ENCODE measurements at regions not wholly inside any gene's neighbourhood (a gene's known extent, or its start where the extent isn't known, plus 50 kb on each side); places are given as distances from the start of the nearest gene placed in this dataset.

DNA sequence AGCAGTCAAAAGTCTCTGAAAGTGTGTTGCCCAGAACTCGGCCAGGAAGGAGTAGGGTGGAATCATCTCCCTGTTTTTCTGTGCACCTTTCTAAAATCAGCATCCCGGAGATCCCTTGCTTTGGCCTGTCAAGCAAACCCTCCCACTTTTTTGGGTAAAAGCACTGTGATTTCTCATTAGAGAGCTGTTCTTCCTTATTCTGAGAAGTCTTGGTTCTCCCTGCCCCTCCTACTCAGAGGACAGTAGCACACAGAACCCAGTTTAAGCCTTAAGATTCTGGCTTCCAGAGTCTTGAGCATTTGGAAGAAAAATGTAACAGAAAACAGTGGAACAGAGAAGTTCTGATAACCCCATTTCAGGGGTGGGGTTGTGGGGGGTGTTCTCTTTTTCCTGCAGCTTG, 52.6 kb upstream of the KATNAL1 start:
- no peak for DNase-seq (ENCODE audit: low read depth)
- TF ChIP-seq, protein P1, sequence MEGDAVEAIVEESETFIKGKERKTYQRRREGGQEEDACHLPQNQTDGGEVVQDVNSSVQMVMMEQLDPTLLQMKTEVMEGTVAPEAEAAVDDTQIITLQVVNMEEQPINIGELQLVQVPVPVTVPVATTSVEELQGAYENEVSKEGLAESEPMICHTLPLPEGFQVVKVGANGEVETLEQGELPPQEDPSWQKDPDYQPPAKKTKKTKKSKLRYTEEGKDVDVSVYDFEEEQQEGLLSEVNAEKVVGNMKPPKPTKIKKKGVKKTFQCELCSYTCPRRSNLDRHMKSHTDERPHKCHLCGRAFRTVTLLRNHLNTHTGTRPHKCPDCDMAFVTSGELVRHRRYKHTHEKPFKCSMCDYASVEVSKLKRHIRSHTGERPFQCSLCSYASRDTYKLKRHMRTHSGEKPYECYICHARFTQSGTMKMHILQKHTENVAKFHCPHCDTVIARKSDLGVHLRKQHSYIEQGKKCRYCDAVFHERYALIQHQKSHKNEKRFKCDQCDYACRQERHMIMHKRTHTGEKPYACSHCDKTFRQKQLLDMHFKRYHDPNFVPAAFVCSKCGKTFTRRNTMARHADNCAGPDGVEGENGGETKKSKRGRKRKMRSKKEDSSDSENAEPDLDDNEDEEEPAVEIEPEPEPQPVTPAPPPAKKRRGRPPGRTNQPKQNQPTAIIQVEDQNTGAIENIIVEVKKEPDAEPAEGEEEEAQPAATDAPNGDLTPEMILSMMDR (IDR thresholded peaks at IDR 0.05; ENCODE audit: low read depth, low read length, missing control alignments) = no peak
- no peak overlapping the region for H3K4me3 ChIP-seq (ENCODE audit: low read depth, low read length)

DNA sequence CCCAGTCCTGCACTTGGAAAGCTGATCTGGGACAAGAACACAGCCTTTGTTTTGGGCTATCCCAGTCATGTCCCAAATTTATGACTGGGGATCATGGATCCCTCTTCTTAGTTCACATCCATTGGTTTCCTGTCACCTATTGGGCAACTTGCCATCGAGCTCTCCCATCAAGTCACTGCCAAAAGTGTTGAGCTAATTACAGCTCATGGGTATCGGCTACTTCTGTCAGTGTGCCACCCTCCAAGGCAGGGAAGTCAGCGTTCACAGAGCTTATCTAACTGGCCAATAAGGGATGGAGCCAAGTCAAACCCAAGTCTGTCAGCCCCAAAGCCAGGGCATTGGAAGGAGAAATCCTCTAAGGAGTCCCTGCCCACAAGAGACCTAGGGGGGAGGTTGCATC, 53.2 kb upstream of the KATNAL1 start:
- H3K4me3 ChIP-seq (ENCODE audit: low read depth, low read length) = no peak overlapping the region
- TF ChIP-seq, protein P1 (IDR thresholded peaks at IDR 0.05; ENCODE audit: low read depth, low read length, missing control alignments) = no peak
- DNase-seq (ENCODE audit: low read depth) = no peak

DNA sequence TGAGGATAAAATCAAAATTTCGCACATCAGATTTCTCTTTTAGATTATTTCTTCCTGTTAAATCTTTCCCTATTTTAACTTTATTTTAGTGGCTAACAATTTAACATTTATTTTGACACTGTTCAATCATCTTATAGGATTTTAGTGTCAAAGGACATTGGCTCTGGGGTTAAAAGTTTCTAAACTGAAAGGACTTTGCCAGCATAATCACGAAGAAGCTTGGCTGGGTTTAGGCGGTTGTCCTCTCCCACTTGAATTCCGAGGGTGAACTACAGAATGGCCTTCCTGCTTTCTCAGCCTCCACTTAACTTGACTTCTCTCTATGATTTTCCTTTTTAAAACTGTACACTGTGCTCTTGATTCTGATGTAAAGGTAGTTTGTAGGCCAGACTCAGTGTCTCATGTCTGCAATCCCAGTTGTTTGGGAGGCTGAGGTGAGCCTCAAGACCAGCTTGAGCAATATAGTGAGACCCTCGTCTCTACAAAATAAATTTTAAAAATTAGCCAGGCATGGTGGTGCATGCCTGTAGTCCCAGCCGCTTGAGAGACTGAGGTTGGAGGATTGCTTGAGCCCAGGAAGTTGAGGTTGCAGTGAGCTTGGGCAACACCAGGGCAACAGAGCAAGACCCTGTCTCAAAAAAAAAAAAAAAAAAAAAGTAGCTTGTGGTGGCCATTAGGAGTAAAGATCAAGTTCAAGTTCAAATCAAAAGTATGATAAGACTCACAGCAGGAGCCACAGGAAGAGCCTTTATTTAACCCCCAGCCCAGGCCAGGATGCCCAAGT, 54.8 kb upstream of the KATNAL1 start:
- TF ChIP-seq, protein P1 (IDR thresholded peaks at IDR 0.05; ENCODE audit: low read depth, low read length, missing control alignments) = no peak
- H3K4me3 ChIP-seq (ENCODE audit: low read depth, low read length) = no peak overlapping the region
- DNase-seq (ENCODE audit: low read depth) = no peak

DNA sequence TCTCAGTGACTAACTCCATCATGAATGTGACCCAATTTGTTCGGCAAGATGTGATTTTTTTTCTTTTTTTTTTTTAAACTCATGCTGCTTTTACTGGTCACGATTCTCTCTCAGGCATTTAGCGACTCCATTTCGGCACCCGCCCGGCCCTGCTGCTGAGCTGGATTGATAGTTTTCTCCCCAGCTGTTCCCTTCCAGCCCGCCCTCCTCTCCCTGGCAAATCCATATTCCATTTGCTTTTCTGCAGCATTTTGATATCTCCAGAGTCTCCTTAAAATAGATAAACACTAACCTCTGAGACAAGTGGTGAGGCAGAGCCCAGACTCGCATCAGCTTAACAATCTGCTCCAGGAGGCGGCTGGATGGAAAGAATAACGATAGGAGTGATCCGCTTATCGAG, 55.5 kb upstream of the KATNAL1 start:
- TF ChIP-seq, protein P1 (IDR thresholded peaks at IDR 0.05; ENCODE audit: low read depth, low read length, missing control alignments) = no peak
- H3K4me3 ChIP-seq (ENCODE audit: low read depth, low read length) = no peak overlapping the region
- DNase-seq (ENCODE audit: low read depth) = no peak

DNA sequence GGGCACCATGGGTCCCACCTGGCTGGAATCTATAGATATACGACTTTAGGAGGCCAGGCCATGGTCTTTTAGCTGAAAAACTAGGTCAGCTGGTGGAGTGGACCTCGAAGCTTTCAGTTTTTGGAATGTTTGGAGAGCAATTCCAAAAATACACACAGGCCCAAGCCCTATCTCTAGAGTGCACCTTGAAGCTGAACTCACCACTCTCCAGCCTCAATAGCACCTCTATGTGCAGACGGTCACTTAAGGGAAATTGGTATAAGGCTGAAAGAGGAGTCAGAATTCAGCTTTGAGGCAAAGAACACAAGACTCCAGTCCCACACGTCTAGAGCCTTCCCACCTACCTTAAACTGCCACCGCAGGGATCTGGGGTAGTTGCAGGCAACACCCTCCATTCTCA, 56.4 kb upstream of the KATNAL1 start:
- DNase-seq (ENCODE audit: low read depth) = no peak
- no peak overlapping the region for H3K4me3 ChIP-seq (ENCODE audit: low read depth, low read length)
- TF ChIP-seq, protein P1 (IDR thresholded peaks at IDR 0.05; ENCODE audit: low read depth, low read length, missing control alignments) = no peak

DNA sequence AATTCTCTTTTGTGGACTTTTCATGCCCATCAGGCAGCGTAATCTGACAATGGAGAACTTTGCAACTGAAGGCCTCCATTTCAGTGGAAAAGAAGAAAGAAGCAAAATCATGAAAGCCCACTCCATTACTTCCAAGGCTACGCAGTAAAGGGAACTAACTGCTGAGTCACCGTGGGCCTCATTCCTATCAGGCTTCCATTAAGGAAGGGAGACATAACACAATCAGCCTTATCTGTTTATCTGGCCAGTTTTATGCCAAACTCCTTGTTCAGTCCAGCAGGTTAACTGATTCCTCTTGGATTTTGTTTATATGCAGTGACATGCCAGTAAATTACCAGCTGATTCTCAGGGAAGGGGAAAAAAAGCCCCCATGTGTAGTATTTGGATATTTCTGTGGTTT, 56.8 kb upstream of the KATNAL1 start:
- TF ChIP-seq, protein P1 (IDR thresholded peaks at IDR 0.05; ENCODE audit: low read depth, low read length, missing control alignments) = no peak
- H3K4me3 ChIP-seq (ENCODE audit: low read depth, low read length) = no peak overlapping the region
- DNase-seq (ENCODE audit: low read depth) = no peak

DNA sequence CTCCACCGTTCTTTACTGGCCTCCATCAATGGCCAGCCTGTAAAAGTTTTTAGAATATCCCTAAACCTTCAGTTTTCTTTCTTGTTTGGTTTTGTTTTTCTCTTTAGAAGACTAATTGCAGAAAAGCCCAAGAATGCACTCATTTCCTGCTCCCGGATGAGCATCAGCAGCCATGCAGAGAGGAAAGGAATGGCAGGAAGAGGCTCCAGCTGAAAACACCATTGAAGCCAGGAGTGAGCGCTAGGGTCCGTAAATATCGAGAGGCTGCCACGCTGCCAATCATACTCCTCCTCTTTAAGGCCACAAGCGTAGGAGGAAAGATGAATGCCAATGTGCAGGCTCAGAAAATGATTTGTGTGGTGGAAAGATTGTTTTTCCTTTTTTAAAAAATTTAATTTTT, 57.4 kb upstream of the UBE2L5 start:
- DNase-seq (ENCODE audit: low read depth) = no peak
- TF ChIP-seq, protein P1 (IDR thresholded peaks at IDR 0.05; ENCODE audit: low read depth, low read length, missing control alignments) = no peak
- no peak overlapping the region for H3K4me3 ChIP-seq (ENCODE audit: low read depth, low read length)
